EL (cell line): ENCODE measurements at regions not wholly inside any gene's neighbourhood (a gene's known extent, or its start where the extent isn't known, plus 50 kb on each side); places are given as distances from the start of the nearest gene placed in this dataset.

Experiments
- DNase-seq: peaks from one replicate; pipeline ENCODE4 v3.0.0-alpha.2; 2016

DNA sequence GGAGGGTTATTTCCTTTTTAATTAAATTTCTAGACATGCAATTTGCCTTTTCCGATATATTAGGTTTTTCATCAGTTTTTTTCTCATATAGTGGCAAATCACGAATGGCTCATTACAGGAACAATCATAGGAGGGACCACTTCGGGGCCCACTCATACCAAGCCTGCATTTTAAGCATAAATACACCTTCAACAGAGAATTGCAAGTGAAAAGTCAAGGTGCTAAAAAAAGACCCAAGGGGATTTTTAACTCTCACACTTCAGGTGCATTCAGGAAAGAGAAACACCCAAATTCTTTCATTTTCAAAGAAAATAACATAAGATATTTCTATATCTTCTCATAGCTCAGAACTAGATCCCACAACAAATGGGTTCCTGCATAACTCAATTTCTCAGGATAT lies 979.6 kb upstream of the NR2F2 start:
- DNase-seq, result no peak

DNA sequence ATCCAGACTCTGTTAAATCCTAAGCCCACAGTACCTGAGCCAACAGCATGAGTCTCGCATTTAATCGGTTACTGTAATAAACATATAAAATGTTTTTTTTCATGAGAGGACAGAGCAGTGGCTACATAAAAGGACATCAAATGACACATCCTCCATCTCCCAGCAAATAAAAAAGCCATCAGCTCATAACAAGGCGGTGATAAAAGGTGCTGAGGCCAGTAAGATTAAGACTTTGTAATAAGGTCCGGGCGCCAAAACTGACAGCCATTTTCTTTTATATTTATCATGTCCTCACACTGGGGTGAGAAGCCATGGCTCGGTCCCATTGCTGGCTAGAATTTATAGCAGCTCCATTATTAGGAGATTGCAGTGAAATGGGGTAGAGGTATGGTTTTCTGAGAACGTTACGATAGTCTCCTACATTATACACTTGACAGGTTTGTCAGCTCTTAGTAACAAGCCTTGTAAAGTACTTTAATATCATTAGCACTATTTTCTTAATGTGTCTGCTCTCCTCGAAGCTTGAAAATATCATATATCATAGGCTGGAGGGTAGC lies 977.8 kb upstream of the NR2F2 start:
- no peak for DNase-seq

DNA sequence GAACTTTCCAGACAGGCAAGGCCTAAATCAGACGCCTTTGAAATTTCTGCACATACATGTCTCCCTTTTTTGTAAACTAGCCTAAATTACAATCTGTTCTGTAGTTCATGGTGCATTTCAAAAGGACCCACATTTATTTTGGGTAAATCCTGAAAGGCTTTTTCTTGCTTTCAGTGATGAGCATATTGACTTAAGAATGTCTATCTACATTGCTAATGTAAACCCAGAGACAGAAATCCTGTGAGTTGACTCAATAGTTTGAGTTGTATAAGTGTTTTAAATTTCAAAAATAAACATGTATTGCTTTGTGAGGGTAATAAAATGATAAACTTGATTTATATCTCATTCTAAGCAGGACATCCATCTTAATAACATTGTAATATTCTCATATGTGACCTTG lies 977.0 kb upstream of the NR2F2 start:
- no peak for DNase-seq

DNA sequence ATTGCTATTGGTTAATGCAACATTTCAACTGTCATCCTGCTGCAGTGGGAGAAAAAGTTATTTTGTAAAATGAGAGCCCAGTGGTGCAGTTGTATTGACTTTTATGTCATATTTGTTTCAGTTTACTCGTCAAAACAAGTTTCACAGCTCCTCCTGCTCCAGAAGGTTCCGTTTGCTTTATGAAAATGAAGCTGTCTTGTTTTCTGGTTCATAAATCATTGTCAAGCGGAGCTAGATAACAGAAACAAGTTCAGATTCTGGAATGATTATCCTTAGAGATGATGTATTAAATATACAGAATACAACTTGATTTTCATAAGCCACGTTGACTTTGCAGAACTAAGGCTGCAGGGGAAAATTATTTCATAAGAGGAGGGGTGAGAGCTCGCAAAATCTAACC lies 970.5 kb upstream of the NR2F2 start:
- DNase-seq, result no peak

DNA sequence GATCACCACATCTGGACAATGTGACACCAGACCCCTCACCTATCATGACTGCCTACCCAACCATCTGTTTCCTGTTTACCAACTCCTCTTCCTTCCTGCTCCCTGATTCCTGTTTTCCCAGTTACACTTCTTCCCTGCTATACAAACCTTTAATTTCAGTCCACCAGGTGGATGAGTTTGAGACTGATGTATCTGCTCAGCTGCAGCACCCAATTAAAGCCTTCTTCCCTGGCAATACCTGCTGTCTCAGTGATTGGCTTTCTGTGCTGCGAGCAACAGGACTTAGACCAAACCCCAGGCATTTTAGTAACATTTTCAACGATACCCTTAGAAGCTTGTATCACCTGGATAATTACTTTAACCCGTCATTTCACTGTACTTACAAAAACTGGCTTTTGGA lies 968.2 kb upstream of the NR2F2 start:
- no peak for DNase-seq

DNA sequence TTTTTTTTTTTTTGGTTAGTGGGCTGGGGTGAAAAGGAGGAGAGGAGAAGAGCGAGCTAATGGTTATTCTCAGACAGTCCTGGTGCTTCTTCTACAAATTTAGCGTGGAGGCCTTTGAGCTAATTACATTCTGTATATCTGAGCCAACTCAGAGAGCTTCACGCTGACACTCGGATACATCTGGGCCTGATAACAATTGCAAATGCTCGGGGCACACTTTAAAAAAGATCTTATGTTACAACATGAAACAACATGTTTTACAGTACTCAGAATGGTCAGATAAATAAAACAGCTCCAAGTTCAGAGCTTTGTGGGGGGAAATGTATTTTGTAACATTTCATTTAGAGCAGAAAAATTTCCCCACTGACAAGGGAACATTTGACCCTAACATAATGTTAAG lies 966.9 kb upstream of the NR2F2 start:
- no peak for DNase-seq

DNA sequence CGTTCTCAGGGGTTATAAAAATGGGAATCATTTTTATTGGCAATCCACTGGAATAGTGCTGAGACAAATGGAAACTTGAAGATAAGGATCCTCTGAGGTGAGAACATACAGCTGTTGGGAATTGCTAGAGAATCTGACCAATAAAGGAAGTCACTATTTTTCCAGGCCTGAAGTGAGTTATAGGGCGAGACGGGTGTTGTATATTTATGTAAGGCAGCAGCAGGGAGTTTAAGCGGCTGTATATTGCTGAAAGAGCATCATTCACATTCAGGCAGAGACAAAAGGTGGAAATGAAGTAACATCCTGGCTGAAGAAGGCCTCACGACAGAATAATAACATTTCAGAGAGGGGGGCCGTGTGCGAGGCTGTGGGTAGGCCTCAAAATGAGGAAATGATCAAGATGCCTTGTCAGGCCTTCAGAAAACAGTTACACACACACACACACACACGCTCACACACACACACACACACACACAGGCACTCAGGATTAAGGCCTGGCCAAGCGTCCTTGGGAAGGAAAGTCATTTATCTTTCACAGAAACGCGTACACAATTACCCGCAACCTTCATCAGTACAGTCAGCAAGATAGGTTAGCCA lies 964.9 kb upstream of the NR2F2 start:
- no peak for DNase-seq

DNA sequence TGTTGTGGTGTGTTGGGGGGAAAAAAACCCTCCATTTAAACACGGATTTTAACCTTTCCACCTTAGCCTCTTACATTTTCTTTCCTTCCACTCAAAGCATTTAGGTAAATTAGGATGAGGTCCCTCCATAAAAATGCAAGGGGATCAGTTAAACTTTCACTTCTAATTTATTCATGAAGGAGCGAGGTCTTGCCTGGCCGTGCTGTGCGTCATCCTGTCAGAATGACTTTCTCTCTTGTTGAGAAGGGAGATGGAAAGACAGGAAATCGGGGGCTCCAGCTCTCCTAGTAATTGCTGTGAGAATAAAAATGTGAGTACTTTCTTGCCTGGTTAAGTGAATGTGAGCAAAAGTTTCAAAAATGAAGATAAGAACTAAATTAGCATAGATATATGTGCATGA lies 962.3 kb upstream of the NR2F2 start:
- DNase-seq, result no peak

DNA sequence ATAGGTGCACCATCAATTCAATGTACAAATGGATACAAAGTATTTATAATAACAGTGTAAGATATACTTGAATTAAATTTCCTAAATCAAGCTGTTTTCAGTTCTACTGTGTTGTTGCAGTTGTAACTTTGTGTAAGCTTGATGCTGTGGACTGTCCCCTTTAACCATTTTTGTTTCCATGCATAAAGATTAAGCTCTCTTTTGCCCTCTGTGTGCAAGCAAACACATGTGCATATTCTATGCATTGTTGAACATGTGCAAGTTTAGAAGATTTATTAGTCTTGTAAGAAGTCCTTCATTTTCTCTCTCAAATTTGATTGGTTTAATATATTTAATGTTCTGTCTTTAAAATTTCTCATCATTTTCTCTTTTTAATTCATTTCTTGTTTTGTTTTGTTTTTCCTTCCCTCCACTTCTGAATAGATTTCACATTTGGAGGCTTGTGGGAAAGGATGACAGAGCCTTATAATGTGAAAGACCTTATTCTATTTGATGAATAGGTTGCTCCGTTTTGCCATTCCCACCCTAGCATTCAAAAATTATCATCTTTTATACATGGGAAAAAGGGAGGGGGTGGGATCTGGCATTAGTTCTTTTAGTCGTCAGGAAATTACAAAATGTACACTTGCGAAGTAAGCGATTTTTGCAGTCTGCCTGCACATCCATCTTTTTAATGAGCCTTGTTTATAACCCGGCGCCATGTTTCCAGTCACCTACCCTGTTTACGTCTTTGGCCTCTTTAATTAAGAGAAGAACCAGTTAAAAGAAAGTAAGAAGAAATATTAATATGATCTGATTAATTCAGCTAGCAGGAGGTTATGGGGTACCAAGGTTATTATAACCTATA lies 961.5 kb upstream of the NR2F2 start:
- DNase-seq, result no peak

DNA sequence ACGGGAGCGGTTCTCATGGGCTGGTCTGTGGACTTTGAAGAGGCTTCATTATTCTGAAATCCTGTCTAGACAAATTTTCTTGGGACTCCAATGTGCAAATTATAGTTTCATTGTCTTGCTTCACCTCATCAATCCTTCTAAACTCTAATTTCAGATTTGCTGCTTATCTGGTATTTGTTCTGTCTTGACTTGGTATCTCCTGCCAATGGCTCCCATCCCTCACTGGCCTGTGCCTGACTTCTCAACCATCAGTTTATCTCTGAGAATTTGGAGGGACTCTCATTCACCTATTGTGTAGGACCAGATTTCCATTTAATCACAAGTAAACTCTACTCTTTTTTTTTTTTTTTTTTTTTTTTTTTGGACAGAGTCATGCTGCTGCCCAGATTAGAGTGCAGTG lies 960.2 kb upstream of the NR2F2 start:
- no peak for DNase-seq

DNA sequence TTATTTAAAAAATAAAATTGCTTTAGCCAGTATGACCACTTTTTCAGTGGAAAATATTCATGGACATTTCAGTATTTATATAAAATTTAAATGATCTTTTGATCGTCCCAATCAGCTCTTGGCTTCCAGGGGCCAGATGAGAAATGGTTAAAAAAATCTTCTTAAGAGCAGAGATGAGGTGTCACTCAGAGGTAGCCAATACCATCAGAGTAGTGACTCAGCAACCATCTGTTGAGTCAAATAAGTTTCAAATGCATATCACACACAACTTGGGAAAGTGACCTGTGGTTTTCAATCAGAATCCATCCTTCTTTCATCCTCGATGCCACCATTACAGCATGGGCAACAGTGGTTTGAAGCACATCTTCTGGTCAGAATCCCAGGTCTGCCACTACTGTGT lies 958.8 kb upstream of the NR2F2 start:
- peak; percentile 20 for DNase-seq

DNA sequence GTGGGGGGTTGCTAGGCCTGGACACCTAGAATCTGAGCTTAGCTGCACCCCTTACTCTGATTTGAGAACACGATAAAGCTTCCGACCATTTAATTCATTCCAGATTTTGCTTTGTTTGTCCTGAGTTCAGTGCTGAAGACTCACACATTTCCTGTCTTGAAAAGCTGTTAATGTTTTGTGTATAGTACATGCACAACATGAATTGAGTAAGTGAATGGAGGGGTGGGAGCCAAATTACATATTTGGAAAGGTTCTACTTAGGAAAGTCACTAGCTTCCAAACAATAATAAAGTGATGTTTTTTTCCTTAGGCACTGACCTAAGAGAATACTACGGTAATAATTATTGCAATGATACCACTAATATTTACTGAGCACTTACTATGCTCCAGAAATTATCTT lies 955.2 kb upstream of the NR2F2 start:
- no peak for DNase-seq

DNA sequence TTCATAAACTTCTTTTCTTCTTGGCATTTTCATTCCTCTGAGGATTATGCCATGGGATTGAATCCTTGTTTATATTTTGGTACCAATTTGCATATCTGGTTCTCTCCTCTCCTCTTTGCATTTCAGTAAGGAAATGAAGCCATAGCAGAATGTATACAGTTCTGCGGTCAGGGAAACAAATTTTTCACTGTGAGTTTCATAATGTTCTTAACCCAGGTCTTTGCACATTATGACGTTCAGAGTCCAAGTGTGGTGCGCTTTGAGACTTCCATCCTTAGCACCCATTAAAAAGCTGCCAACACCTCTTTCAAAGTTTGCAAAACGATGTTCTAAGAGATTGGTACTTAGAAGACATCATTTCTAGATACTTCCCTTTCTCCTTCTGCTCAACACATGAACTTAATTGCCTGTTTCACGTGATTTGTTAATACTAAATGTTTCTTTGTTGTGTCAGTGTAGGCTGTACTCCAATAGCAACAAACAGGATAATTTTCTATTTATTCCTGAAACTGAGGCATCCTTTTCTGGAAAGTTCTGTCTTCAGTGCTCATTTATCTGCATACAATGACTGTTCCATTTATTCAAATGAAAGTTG lies 953.1 kb upstream of the NR2F2 start:
- DNase-seq, result no peak

DNA sequence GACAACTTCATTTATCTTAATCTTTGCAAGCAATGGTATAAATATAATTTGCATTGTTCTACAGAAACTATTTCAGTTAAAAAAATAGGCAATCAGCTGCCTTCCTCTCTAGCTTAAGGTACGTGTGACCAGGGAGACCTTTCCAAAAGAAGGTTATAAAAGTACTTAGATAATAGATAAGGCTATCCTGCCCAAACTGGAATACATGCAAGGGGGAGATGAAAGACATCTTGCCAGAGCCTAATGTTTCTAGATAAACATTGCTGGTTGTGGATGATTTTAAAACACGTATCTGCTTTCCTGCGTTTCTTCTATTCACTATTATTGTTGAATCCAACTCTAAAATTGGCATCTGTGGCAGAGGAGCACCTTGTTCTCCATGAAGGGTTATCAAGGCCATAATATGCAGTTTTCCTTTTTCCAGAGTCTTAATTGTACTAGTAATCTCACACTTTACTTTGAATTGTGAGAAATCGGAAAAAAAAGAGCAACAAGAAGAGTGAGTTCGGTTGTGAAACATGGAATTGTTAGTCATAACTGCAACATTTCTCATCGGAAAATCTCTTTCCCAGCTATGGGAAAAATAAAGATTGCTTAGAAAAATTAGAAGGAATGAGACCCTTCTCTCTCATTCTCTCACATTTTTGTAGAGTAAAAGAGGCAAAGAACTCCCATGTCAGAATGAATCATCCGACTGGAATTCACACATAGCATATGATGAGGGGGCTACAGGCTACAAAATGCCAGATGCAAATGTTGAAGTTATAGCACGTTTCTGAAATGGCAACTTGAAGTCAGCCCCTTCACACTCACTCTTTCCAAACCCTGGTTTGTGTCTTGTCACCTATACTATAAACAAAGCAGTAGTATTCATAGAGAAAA lies 936.1 kb upstream of the NR2F2 start:
- DNase-seq, result peak; percentile 71

DNA sequence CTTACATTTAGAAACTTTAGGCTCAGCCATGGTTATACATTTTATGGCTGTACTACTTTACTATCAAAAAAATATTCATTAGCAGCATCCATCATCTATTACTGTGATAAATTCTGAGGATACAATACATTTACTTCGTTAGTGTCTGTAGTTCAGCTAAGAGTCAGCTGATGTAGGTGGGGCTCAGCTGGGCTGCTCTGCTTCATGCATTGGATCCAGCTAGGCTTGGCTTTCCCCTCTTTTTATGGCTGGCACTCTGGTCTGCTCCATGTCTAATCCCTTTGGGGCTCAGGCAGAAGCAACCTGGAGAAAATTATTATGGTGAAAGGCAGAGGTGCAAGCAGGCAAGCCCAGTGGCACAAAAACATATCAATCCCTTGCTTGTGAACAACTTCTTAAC lies 930.1 kb upstream of the NR2F2 start:
- DNase-seq, result no peak

DNA sequence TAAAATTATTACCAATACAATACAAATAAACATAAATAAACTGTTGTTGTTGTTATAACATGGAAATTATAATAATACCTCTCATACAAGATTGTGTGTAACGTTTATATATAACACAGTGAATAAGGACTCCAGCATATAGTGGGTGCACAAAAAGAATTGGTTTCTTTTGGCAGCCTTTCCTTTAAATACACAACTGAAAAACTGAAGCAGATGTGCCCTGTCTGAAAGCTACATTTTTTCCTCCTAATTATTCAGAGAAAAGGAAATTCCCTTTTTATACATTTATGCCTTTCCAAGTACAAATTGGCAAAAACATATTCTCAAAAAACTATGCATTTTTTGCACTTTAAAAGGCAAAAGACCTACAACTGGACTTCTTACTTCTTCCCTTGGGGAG lies 928.9 kb upstream of the NR2F2 start:
- no peak for DNase-seq

DNA sequence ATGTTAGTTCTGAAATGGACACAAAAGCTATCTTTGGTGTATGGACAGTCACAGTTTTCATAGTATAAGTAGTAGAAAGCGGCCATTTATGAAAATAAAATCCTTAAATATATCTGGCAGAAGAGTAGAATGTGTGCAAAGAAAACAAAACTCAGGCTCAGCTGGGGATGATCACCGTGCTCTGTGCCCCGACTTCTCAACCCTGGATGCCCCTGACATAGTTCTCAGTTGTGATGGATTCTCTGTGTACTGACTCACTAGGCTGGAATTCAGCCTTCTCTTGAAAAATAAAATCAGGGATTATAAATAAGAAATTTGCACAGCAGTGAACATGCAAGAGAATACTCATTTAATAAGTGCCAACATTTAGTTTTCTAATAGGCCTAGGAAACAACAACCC lies 925.1 kb upstream of the NR2F2 start:
- DNase-seq, result peak; percentile 76

DNA sequence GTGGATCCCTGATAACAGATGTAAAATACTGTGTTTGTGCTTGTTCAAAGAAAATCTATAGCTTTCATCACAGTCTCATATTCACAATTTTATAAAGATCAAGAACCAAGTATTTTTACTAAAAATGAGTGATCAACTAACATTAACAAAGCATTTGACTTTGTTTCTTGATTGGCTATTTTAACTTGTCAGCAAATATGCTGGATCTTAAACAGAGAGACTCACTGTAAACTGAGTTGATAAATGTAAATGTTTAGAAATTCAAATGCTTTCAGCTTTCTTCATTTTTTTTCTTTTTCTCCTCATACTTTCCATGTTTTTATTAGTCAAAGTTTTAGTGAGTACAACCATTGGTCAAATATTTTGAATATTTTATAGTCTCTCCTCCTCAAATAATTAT lies 923.0 kb upstream of the NR2F2 start:
- DNase-seq, result no peak

DNA sequence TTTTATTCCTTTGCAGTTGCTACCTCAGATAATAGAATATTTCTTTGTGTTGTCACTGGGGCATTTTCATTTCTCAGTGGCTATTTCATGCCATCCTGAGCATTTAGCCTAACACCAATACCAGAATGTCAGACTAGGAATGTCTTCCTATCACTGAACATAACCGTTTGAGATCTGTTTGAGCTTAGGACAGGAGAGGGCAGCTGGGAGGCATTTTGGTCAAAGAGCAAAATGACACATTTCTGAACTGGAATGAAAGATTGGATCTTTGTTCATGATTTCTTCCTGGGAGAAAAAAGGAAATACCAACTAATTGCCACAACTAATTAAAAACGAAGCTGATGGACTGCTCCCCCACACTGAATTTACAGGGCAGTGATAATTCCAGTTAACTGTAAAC lies 921.3 kb upstream of the NR2F2 start:
- DNase-seq, result no peak

DNA sequence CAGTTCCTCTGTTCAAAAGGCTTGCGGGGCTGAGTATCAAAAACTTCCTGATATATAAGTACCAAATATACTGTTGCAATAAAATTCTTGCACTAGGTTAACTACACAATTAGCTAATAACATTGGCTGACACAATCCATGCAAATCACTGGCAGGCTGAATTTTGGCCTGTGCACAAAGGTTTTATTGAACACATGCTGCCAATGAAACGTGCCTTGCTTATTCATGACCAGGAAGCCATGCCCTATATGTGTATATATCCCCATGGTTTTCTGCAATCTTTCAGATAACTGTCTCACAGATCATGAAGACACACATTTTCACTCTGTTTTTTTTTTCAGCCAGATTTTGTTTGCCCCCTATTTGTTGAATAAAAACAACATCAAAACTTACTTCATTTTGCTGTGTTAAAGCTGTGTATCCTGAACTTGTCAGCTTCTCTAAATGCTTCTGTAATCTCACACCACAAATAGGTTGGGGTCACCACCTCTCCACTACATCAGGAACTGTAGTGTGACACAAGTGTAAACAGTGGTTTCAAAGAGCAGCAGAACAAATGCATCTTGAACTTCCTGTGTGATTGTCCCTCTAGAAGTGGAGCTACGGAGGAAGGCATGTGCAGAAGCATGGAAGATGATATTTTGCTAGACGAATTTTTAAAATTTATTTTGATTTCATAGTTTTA lies 920.7 kb upstream of the NR2F2 start:
- DNase-seq, result no peak

DNA sequence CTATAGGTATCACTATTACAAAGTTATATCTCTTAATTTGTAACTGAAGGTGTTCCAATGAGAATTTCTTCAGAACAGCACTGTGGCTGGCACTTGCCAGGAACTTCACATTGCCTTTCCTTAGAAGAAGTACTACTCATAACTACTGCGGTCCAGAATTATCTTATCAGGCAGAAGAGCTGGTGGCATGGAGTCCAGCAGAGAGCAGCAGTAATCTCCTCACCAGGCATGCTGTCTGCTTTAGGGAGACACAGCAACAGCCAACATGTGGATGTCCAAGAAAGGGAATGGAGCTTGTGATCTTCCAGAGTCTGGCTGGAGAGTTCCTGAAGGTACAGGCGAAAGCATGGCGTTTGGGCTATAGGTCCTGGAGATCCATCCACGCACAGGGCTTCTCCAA lies 919.7 kb upstream of the NR2F2 start:
- no peak for DNase-seq

DNA sequence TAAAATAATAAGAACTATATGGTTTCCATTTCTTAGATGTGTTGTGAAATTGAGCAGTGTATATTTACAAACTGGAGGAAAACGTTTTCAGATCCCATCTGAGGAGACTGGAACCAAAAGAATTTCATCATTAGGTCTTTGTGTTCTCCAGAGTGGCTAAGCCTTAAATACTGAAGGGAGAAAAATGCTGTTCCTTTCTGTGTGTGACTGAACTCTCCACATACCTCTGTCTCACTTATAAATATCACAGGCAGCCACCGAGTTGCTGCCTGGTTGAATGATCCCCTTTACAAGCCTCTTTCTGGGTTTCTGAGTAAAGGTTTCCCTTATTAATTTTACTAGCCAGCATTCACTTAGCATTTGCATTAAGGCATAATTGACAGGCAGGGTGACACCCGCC lies 913.9 kb upstream of the NR2F2 start:
- no peak for DNase-seq

DNA sequence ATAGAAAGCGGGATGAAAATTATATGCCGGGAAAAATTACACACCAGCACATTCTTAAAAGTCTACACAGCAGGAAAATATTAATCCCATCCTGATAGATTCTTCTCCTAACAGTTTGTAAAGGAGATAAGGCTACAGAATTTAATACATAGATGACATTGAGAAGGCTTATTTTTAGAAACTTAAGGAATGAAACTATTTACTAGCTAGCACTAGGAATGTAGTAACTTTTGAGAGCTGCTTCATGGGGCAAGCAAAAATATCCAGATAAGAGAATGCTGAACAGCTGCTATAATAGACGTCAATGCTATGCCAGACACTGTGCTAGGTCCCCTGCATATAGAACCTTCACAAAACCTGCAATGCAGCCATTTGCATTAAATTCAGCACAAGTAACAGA lies 912.7 kb upstream of the NR2F2 start:
- no peak for DNase-seq
